Spleen (tissue), 11 donors: ENCODE measurements at regions not wholly inside any gene's neighbourhood (a gene's known extent, or its start where the extent isn't known, plus 50 kb on each side); places are given as distances from the start of the nearest gene placed in this dataset.

Experiments used
- DNase-seq: peaks from one replicate; pipeline ENCODE4 v3.0.0-alpha.2; 2020
- H3K27ac ChIP-seq, 8 donors: fragments of 200-600 bp; sonication (generic) in 7 of 8; 1 replicate in 4 of 8; 2 replicates in 4 of 8; pipeline versions ENCODE4 v1.5.0 to v1.8.0; 2016 to 2021; ENCODE audit warnings: inconsistent platforms in 4 of 8, mild to moderate bottlenecking in 4 of 8, moderate library complexity in 1 of 8
- H3K27me3 ChIP-seq, 7 donors: fragments of 200-600 bp; sonication (generic) in 6 of 7; replicated peaks in 1 of 7; 1 replicate in 4 of 7; 2 replicates in 3 of 7; pipeline versions ENCODE4 v1.5.0 to v1.8.0; 2016 to 2021; ENCODE audit warnings: inconsistent platforms in 3 of 7, mild to moderate bottlenecking in 1 of 7
- H3K36me3 ChIP-seq, 6 donors: fragments of 200-600 bp; sonication (generic) in 5 of 6; 1 replicate in 4 of 6; 2 replicates in 2 of 6; pipeline versions ENCODE4 v1.5.0 to v1.8.0; 2016 to 2021; ENCODE audit warnings: inconsistent platforms in 2 of 6
- H3K4me1 ChIP-seq, 6 donors: fragments of 200-600 bp; sonication (generic) in 5 of 6; 1 replicate in 3 of 6; 2 replicates in 3 of 6; pipeline versions ENCODE4 v1.5.0 to v1.8.0; 2016 to 2021; ENCODE audit warnings: inconsistent platforms in 3 of 6
- H3K4me3 ChIP-seq, 8 donors: fragments of 200-600 bp; sonication (generic) in 7 of 8; 1 replicate in 4 of 8; 2 replicates in 4 of 8; pipeline versions ENCODE4 v1.5.0 to v1.8.0; 2016 to 2021; ENCODE audit warnings: inconsistent platforms in 4 of 8, mild to moderate bottlenecking in 4 of 8, moderate library complexity in 2 of 8
- H3K9me3 ChIP-seq, 8 donors: fragments of 200-600 bp; sonication (generic) in 7 of 8; 1 replicate in 4 of 8; 2 replicates in 4 of 8; pipeline versions ENCODE4 v1.5.0 to v1.8.0; 2016 to 2021; ENCODE audit warnings: inconsistent platforms in 4 of 8
- POLR2A ChIP-seq, 3 donors: fragments of 450-650 bp; IDR thresholded peaks; one replicate each; pipeline ENCODE4 v1.5.1; 2017; ENCODE audit warnings: antibody characterized with exemption in 3 of 3, mild to moderate bottlenecking in 1 of 3
- POLR2AphosphoS5 ChIP-seq, 3 donors: sonication (generic); formaldehyde crosslinking; IDR thresholded peaks; one replicate each; pipeline ENCODE4 v1.5.1; 2017; ENCODE audit warnings: antibody characterized with exemption in 3 of 3
- whole genome bisulfite sequencing, 5 donors: extraction: QIAGEN DNeasy Blood & Tissue Kit in 3 of 5; methylation state at CpG; one replicate each; pipeline versions ENCODE4 v1.1.5 to v1.1.7; 2013 to 2018; 5-methylcytosine and 5-hydroxymethylcytosine counted together
- intact Hi-C: fragments of 100-400 bp; cut with DNase I; formaldehyde crosslinking; loops from one replicate; pipeline ENCODE4 v1.15.0; 2023; ENCODE audit warnings: low total_unique reads
- small RNA-seq, 4 donors: library from RNA; depleted of rRNA; stranded (forward); fragments of <200 nt; gene quantifications; one replicate each; pipeline ENCODE3, GENCODE V24; 2016
- TF ChIP-seq, protein P1 (sequence below), 11 experiments: fragments of 200-600 bp in 7 of 11; fragments of 450-650 bp in 4 of 11; sonication (generic) in 4 of 11; IDR thresholded peaks in 8 of 11; conservative IDR thresholded peaks in 3 of 11; 1 replicate in 7 of 11; 2 replicates in 4 of 11; pipeline versions ENCODE4 v1.4.0 to v1.8.0; 2016 to 2021; ENCODE audit warnings: antibody characterized with exemption in 11 of 11, inconsistent platforms in 4 of 11, mild to moderate bottlenecking in 1 of 11
- donor health status: healthy with polysubstance abuse.
- donor health status: DM: no; HTN: no; CAD: no; lungs with moderate emphysema.
- donor health status: DM: no; HTN: no; CAD: no.
- donor health status: Bipolar disorder and iron deficiency.
- donor health status: healthy.
- donor health status: DM: no; HTN: no; CAD: no.
- donor health status: DM: yes; HTN: yes; CAD: no.

- Histone ChIP-seq H3K4me1 (no peaks in the 10 kb centered on the region), H3K27me3 (peaks cover 0 to 5% (median 0%) of the 10 kb centered on the region in 7 donors), H3K27ac (no peak overlapping the region), H3K4me3 (no peak overlapping the region), H3K9me3 (no peaks in the 10 kb centered on the region), H3K36me3 (no peaks in the 10 kb centered on the region)
- DNase-seq = no peak
- TF ChIP-seq POLR2A (IDR thresholded peaks at IDR 0.05) = no peak
- TF ChIP-seq, protein P1, sequence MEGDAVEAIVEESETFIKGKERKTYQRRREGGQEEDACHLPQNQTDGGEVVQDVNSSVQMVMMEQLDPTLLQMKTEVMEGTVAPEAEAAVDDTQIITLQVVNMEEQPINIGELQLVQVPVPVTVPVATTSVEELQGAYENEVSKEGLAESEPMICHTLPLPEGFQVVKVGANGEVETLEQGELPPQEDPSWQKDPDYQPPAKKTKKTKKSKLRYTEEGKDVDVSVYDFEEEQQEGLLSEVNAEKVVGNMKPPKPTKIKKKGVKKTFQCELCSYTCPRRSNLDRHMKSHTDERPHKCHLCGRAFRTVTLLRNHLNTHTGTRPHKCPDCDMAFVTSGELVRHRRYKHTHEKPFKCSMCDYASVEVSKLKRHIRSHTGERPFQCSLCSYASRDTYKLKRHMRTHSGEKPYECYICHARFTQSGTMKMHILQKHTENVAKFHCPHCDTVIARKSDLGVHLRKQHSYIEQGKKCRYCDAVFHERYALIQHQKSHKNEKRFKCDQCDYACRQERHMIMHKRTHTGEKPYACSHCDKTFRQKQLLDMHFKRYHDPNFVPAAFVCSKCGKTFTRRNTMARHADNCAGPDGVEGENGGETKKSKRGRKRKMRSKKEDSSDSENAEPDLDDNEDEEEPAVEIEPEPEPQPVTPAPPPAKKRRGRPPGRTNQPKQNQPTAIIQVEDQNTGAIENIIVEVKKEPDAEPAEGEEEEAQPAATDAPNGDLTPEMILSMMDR (IDR thresholded peaks at IDR 0.05 in 8 of 11, conservative IDR thresholded peaks at IDR 0.05 in 3 of 11) = no peak
- TF ChIP-seq POLR2AphosphoS5 (IDR thresholded peaks at IDR 0.05) = no peak
- intact Hi-C loops = no loop called here
- 92 to 96% (median 95%) methylated on average over 10 of the region's 10 CpGs for WGBS, 5 donors
Measured at GRCh38 chr5:79850316-79850822, 140.7 kb downstream of the MTX3 start.

GRCh38 chr5:79849486-79850315 is 141.4 kb downstream of the MTX3 start:
- Histone ChIP-seq H3K27ac (no peak overlapping the region), H3K9me3 (no peaks in the 10 kb centered on the region), H3K4me1 (no peaks in the 10 kb centered on the region), H3K27me3 (peaks cover 0 to 5% (median 0%) of the 10 kb centered on the region in 7 donors), H3K4me3 (no peak overlapping the region), H3K36me3 (no peaks in the 10 kb centered on the region)
- DNase-seq = no peak
- TF ChIP-seq POLR2AphosphoS5 (IDR thresholded peaks at IDR 0.05) (no peak), POLR2A (IDR thresholded peaks at IDR 0.05) (no peak)
- TF ChIP-seq, protein P1 (IDR thresholded peaks at IDR 0.05 in 8 of 11, conservative IDR thresholded peaks at IDR 0.05 in 3 of 11) = no peak
- intact Hi-C loops = no loop called here
- WGBS, 5 donors = 94 to 96% (median 95%) methylated on average over 14 to 16 of the region's 16 CpGs

Small RNA genes lying in the stretch of these regions (small RNA-seq; reads per million reads assigned to genes)
- 0 to 0.08 (median 0) reads per million in 4 donors for gene AC008496.1
